Stimulated activated CD8-positive, alpha-beta memory T cell treated with anti-CD3 and anti-CD28 coated beads, Interleukin-15, amount 100 ng/mL, for 48 hours (primary cell): ENCODE measurements at regions not wholly inside any gene's neighbourhood (a gene's known extent, or its start where the extent isn't known, plus 50 kb on each side); places are given as distances from the start of the nearest gene placed in this dataset.
"Not testable (repeated sequence)": the region's sequence is repeated elsewhere in the genome, so short reads cannot be mapped to it uniquely, and the experiment has no call there.

ENCODE experiments used
- DNase-seq, 2 donors: peaks; one replicate each; pipeline ENCODE4 v3.0.0-alpha.2; 2020; ENCODE audit warnings: low read depth in 2 of 2

DNA sequence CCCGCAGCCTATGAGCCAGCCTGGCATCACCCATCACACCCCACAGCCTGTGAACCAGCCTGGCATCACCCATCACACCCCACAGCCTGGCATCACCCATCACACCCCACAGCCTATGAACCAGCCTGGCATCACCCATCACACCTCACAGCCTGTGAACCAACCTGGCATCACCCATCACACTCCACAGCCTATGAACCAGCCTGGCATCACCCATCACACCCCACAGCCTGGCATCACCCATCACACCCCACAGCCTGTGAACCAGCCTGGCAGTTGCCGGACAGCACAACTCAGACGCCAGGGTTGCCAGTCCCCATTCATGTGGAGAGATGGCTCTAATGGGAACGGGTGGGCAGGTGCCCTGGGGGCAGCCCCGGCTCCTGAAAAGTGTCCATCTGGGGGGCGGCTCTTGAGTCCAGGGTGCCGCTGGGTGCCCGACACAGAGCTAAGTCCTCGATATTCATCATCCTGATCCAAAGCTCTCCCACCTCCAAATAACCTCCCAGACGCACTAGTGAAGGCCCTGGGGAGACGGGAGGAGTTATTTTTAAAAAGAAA, 116.9 kb upstream of the AFDN start:
- not testable (repeated sequence) for DNase-seq

DNA sequence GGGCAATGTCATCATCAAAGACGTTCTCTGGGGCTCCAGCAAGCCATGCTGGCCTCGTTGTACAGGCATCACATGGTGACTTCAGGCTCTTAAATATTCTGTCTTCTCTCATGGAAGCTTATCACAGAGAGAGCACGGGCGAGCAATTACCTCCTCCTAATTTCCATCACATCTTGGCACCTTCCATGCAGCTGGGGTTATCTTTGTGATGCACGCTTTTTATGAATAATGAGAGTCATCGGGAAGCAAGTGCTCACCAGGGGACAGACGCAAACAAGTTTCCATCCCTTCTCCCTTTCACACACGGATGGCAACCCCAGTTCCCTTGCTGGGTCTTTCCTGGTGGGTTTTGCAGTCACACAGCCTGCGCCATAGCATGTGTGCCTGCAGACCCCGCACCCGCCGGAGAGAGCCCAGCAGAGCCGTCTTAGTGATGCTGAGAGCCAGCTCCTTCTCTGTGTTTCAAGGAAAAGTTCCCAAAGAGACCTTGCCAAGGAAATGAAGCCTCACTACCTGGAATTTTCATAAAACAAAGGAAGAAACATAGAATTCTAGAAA, 116.3 kb upstream of the AFDN start:
- DNase-seq, result no peak

DNA sequence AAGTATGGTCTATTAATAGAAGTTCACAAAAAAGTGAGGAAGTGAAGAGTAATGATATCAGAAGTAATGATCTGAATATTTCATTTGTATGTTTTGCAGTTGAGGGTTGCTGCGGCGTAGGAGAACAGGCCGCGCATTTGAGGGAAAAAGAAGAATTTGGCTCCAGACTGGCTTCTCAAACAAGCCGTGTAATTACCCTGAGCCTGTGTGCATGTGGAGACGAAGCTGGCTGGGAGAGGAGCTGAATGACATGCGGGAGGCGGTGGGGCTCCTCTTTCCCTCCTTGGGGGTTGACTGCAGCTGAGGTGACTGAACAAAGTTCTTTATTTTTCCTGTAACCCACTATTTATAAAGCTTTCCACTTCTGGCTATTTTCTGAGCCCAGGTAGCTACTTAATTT, 115.5 kb upstream of the AFDN start:
- DNase-seq, result no peak

DNA sequence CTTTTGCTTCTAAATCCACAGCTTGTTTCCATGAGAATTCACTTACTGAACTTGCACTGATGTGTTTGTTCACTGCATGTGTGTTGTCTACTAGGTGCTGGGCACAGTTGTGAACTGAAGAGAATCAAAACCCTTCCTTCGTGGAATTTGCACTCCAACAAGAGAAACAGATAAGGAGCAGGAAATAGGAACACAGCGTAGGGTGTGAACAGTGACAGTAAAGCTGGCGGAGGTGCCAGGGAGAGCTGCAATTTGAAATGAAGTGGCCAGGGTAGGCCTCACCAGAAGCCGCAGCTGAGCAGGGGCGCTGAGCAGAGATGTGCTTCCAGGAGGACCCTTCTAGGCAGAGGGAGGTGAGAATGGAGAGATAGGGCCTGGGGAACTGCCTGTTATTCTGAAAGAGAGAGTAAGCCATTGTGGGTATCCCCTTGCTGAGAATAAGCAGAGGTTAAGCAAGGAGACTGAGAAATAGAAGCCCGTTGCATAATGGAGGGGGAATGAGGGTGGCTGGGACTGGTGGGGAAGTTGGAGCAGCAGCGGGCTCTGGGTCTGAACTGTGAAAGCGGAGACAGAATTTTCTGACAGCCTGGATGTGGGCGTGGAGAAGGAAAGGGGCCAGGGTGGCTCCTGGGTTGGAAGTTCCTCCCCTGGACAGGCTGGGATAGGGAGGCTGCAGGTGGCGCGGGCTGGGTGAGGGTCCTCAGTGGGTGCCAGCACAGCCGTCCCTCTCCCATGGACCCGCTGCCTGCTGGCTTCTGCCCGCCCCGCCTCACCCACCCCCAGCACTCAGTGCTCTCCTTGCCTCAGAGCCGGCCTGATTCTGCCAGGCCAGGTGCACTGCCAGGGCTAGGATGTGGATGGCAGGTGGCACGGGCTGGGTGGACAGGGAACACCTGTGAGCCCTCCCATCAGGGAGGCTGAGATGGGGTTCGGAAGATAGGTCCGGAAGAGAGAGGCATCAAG, 114.7 kb upstream of the AFDN start:
- no peak for DNase-seq

DNA sequence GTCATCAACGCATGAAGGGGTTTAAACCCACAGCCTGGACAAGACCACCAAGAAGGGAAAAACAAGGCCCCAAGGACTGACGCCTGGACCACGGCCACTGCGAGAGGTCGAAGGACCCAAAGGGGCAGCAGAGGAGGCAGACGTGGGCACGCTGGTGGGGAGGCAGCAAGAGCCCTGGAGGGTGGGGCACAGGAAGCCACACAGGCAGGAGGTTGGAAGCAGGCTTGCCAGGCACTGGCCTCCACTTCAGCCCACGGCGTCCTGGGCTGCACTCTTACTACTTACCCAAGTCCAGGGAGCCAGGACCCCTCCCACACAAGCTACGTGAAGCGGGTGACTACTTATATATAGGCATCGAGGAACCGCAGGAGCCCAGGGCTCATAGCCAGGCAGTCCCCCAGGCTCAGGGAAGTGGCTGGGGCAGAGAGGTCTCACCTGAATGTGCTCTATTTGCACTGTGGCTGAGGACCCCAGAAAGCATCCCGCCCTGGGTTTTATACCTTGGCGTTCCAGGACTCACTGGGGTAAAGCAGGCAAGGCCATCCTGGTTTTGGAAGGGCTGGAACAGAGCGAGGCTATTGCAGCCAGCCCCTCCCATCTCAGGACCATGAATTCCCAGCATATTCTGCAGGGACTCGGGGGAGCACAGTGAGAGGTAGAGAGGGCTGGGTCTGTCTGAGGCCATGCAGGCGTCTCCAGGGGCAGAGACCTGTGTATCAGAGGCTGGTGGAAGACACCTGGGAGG, 113.8 kb upstream of the AFDN start:
- DNase-seq, result no peak

DNA sequence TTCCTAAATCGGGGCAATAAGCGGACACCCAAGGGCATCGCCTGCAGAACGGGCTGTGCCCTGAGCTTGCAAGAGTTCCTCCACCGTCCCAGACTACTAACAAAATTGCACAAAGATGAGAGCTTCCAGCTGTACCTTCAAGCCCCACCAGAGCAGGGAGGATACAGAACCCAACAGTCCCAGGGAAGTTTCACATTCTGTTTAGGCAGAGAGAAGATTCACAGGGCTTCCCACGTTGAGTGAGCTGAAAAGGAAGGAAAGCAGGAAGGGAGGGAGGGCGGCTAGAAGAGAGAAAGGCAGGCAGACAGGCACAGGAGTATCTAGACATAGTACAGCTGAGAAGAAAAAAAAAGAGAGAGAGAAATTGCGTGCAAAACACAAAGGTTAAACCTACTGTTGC, 112.6 kb upstream of the AFDN start:
- DNase-seq, result no peak

DNA sequence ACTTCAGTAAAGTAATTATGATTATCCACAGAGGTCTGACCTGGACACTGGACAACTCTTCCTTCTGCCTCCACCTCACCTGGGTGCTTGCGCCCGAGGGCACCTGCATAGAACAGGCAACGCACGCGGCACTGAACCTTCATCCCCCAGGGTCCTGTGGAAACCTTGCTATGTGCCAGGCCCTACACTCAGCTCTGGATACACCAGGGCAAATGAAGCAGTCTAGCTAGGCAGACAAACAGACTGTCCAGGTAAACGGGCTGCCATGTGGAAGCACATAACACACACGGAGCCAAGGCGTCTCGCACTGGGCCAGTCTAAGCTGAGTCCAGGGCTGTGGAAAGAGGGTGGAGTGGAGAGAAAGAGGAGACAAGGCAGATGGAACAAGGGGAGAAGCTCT, 109.3 kb upstream of the AFDN start:
- no peak for DNase-seq

DNA sequence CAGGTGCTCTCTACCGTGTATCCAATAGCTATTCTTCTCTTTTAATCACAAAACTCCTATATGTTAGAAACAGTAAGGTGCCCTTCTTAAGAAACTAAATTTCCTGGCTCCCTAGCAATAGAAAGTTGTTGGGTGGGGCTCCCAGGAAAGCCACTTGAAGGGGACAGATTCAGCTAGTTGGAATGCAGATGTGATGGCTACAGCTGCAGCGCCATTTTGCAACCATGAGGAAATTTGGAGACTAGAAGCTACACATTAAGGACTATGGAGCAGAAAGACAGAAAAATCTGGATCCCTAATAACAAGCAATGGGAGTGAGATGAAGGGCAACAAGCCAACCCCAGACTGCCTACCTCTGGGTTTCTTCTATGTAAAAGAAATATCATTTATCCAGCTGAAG, 108.8 kb upstream of the AFDN start:
- no peak for DNase-seq

DNA sequence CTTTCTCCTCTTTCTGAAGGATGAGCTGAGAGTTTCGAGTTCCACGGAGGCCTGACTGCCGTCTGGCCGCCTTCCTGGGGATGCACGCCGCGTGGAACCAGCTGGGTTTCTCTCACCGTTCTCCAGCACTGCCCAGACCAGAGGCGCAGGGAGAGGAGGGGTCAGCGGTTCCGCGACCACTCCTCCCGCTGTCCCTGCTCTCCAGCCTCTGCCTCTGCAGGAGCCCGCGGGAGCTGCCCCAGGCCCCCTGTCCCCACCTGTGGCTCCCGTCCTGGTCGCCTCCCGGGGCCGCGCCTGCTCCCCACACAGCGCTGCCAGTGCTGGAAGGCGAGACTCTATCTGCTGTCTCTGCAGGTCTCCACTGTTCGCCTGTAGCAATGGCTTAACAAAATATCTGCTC, 106.8 kb upstream of the AFDN start:
- DNase-seq, result no peak

DNA sequence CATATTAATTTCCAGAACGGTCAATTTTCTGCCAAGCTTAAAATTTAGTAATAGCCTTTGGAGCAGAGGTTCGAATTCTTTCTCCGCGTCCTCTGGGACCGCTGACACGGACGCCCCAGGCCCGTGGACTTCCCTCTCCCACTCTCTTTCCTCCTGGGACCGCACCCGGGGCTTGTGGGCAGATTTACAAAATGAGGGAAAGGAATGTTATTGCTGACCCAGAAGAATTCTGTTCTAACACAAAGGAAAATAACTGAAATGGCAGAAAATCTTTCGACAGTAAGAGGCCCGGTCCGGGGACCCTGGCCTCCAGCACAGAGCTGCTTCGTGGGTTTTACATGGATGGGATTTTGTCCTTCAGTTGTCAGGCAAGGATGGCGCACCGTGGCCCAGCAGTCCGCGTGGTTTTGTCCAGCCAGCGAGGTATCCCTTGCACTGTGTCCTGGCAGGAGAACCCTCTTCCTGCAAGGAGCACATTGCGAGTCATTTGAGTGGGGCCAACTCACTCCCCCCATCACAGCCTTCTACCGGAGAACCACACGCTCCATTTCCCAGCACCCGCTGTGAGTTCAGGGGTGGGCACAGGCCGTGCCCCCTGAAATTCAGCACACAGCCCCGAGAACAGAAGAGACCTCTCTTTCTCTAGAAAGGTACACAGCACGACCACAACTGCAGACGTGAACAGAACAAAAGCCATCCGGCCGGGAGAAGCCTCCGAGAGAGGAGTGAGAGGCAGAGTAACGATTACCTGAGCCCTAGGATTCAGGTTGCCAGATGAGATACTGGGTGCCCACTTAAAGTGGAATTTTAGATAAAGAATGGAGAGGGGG, 106.0 kb upstream of the AFDN start:
- DNase-seq, result no peak

DNA sequence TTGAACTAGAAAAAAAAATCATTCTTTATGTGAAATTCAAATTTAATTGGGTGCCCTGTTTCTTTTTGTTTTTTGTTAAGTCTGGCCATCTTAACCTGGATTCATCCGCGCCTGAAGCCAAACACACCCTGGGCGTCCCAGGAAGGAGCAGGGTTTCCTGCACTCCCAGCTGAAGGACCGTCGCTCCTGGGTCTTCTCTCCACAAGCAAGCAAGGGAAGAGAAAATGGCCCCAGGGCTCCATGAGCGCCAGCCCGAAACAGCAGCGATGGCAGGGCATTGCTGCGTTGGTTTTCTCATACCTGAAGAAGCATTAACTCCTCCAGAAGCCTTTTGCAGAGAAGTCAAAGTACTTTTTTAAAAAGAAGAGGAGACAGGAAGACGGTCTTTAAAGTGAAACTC, 105.4 kb upstream of the AFDN start:
- no peak for DNase-seq

DNA sequence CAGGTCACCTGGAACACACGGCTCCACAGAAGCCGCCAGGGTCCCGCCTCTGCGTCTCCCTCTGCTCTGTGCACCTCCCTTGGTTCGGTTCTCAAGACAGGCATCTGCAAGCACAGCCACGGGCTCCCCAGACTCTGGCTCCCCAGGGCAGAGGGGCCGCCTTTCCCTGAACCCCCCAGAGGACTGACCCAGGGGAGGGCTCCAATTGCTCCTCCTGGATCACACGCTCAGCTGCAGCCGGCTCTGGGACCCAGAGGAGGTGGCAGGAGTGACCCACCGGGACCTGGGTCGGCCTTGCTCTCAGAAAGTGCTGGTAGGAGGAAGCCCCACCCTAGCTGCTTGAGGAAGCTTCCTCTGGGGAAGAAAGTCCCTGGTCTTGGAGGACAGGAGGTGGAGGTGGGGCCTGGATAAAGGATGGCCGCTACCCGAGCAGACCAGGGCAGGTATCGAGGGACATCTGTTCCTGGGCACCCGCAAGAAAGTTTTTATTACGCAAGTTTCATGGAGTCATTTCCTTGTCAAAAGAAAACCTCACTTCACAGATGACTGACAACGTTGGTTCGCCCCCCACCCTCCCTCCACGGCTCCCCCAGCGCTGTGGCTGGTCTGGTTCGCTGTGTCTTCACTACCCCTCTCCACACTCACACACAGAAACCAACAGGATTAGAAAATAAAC, 103.9 kb upstream of the AFDN start:
- no peak for DNase-seq

DNA sequence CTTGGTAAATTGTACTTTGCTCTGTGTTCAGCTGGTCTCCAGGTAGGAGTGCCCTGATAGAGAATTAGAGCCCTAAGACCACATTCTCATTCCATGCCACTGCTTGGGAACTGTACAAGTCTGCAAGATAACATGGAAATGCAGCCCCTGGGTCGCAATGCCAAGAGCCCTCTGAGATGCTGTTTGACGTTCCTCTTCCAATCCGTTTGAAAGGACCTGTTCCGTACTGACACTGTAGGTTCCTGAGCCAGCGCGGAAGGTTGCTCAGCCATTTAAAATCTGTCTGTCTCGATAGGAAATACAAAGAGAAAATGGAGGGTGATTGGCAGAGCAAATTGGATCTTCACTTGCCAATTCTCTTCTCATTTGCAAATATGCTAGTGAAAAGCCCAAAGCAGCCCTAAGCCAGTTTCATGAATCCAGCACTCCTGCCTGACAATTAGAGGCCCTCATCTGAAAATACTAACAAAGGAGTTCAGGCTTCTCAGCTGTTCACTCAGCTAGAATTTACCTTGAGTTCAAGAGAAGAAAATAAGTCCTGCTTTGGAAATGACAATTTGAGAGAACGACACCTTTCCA, 100.6 kb upstream of the AFDN start:
- no peak for DNase-seq

DNA sequence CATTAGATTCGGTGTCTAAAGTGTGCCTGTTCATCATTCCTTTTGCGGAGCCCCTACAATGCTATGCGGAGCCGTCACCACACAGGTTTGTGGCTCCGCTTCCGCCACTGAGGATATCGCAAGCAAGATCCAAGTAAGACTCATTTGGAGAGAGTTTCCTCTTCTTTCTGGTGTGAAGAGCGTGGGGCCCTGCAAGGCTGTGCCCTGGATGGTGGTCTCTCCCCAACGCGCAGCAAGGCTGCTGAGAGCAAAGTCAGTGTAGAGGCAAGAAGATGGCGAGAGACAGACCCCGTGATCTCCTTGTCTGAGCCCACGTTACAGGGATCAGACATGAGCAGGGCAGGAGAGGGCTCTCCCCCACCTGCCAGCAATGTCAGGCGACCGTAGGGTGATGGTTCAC, 96.3 kb upstream of the AFDN start:
- no peak for DNase-seq

DNA sequence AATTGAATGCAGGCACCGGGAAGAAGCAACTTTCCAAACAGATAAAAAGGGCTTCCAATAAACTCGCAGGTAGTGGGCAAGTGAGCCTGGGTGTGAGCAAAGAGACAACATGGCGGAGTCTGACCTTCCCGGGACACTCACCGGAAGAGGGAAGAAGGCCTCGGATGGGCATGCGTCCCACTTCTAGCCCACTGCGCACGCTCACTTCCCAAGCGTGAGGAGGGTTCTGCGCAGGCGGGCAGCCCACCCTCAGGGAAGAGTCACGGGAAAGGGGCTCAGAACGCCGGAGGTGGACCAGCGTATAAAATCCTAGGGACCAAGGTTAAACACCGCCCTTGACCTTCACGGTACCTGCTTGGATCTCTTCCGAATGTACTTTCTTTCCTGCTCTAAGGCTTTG, 95.5 kb upstream of the AFDN start:
- DNase-seq, result no peak

DNA sequence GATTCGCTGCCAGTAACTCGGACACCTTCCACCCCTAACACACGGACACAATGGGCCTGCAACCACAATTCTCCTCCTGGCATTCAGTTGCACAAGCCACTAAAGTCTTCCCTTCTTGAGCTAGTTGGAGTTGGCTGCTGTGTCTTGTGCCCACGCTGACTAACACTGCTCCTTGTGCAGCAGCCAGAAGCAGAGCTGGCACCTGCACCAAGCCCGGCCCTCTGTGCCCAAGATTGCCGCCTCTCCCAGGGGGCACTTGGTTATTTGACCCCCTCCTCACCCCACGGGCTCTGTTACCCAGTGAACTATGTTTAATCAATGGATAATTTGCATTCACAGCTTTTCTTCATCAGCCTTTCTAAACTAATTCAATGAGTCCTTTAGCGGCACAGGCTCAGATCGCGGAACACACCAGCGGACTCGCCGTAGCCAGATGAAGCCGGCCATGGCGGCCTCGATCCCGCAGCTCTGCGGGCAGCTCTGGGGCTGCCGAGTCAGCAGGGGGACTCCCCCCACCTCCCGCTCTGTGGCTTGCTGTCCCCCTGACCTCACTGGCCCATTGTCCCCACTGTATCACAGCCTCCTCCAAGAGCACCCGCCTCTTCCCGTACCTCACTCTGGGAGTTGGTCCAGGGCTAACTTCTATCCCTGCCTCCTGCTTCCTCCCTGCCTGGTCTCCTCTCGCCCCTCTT, 94.8 kb upstream of the AFDN start:
- no peak for DNase-seq

DNA sequence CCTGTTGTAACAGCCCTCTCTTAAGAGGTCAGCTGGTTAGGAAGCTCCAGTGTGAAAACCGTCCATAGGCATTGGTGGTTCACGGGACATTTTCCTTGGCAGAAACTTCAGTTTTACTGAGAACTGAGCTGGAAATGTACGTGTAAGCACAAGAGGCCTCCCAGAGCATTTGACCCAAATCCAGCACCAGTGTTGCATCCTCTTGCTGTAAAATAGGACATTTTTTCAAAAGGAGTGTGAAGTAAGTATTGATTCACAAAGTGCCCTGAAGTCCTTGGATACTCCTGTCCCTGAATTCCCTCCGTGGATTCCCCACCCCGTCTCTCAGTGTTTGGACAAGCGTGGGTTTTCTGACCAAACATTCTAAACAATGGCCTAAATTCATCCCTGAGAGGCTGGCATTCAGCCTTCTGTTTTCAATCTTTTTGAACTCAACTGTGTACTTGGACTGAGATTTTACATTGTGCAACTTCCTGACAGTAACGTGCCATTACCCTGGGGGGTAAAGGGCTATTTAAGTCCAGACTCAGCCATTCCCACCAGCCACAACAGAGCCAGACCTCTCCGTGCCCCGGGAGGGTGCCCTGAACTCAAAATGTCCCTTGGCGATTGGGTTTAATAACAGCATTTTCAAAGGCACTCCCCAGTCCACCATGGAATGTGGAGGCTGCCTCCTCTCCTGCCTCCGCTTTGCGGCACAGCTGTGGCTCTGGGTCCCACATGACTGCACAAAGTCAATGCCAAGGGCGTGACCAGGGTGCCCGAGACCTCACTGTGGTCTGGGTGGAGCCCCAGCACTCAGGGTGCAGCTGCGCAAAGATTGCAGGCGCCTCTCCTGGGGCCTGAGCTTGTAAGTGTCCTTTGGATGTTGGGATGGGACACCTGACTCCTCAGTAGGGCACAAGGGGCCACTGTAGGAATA, 92.7 kb upstream of the AFDN start:
- DNase-seq, result no peak

DNA sequence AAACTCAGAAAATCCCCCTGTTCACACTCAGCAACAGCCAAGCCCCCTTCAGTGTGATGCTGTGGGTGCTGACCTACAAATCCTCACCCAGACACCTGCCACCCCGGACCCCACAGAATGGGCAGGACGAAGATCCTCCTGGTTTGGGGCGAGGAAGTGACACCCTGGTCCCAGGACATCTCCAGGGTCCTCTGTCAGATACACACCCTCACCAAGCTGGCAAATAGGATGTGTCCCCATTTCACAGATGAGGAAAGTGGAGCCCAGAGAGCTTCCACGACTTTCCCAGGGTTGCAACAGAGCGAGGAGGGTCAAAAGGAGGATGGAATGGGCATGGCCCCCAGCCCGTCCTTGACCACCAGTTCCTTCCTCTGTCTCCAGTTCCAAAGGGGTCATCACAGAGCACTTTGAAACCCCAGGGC, 92.0 kb upstream of the AFDN start:
- no peak for DNase-seq
